ENCODE measurements at regions not wholly inside any gene's neighbourhood (a gene's known extent, or its start where the extent isn't known, plus 50 kb on each side); places are given as distances from the start of the nearest gene placed in this dataset.

DNA sequence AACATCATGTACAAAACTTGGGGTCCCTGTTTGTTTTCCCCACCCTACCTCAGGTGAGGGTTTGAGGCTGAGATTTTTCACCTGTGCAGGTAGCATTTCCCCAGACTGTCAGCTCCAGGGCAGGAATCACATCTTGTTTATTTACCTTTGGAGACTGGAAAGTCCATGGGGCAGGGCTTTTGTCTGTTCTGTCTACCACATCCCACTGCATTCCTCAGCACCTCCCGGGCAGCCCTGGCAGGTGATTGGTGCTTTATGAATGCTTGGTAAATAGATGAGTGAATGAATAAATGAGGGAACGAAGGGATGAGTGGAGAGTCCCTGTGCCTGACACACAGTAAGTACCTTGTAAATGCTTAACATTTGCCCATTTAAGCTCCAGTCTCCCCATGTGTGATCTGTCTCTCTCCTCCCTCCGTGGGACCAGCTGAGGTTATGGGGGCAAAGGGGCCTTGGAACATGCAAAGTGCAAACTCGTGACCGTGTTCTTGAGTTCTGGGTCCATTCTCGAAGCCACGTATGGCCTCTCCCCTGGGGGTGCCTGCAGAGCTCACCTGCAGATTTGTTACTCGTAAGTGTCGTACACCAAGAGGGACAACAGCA is 69.7 kb upstream of the PMEPA1 start:
- no peak overlapping the region for H3K27ac ChIP-seq
- 73 to 81% methylated on average over 9 of the region's 9 CpGs for WGBS, 2 donors
- no peaks in the 10 kb centered on the region for H3K36me3 ChIP-seq
- no peaks in the 10 kb centered on the region for H3K27me3 ChIP-seq
- H3K4me3 ChIP-seq, result no peak overlapping the region
- intact Hi-C loops (cut with DNase I), result no loop called here
- no peaks in the 10 kb centered on the region for H3K9me3 ChIP-seq
- TF ChIP-seq, protein P1, sequence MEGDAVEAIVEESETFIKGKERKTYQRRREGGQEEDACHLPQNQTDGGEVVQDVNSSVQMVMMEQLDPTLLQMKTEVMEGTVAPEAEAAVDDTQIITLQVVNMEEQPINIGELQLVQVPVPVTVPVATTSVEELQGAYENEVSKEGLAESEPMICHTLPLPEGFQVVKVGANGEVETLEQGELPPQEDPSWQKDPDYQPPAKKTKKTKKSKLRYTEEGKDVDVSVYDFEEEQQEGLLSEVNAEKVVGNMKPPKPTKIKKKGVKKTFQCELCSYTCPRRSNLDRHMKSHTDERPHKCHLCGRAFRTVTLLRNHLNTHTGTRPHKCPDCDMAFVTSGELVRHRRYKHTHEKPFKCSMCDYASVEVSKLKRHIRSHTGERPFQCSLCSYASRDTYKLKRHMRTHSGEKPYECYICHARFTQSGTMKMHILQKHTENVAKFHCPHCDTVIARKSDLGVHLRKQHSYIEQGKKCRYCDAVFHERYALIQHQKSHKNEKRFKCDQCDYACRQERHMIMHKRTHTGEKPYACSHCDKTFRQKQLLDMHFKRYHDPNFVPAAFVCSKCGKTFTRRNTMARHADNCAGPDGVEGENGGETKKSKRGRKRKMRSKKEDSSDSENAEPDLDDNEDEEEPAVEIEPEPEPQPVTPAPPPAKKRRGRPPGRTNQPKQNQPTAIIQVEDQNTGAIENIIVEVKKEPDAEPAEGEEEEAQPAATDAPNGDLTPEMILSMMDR (IDR thresholded peaks at IDR 0.05), result no peak
- TF ChIP-seq POLR2AphosphoS5 (IDR thresholded peaks at IDR 0.05), result no peak
- no peak for TF ChIP-seq EP300 (IDR thresholded peaks at IDR 0.05)
- TF ChIP-seq POLR2A (IDR thresholded peaks at IDR 0.05), result no peak
- peak; percentile 33 for DNase-seq
- no peaks in the 10 kb centered on the region for H3K4me1 ChIP-seq

GRCh38 chr20:57777911-57778310 is 68.1 kb upstream of the PMEPA1 start:
- H3K27me3 ChIP-seq, result no peaks in the 10 kb centered on the region
- WGBS, 2 donors, result 89 to 94% methylated on average over 2 of the region's 2 CpGs
- H3K36me3 ChIP-seq, result no peaks in the 10 kb centered on the region
- H3K9me3 ChIP-seq, result no peaks in the 10 kb centered on the region
- H3K4me1 ChIP-seq, result no peaks in the 10 kb centered on the region
- no peak for DNase-seq
- H3K4me3 ChIP-seq, result no peak overlapping the region
- TF ChIP-seq, protein P1 (IDR thresholded peaks at IDR 0.05), result no peak
- TF ChIP-seq POLR2A (IDR thresholded peaks at IDR 0.05) (no peak), EP300 (IDR thresholded peaks at IDR 0.05) (no peak), POLR2AphosphoS5 (IDR thresholded peaks at IDR 0.05) (no peak)
- intact Hi-C loops (cut with DNase I), result no loop called here
- H3K27ac ChIP-seq, result no peak overlapping the region

GRCh38 chr20:57774951-57775350 is 65.1 kb upstream of the PMEPA1 start:
- Histone ChIP-seq H3K27me3 (no peaks in the 10 kb centered on the region), H3K4me3 (no peak overlapping the region), H3K27ac (no peak overlapping the region), H3K36me3 (no peaks in the 10 kb centered on the region), H3K9me3 (no peaks in the 10 kb centered on the region), H3K4me1 (peaks cover 0 to 4% (median 0%) of the 10 kb centered on the region in 4 donors)
- DNase-seq, result peak; percentile 46
- 92 to 95% methylated on average over 5 of the region's 5 CpGs for WGBS, 2 donors
- TF ChIP-seq, protein P1 (IDR thresholded peaks at IDR 0.05), result no peak
- TF ChIP-seq POLR2AphosphoS5 (IDR thresholded peaks at IDR 0.05) (no peak), POLR2A (IDR thresholded peaks at IDR 0.05) (no peak), EP300 (IDR thresholded peaks at IDR 0.05) (no peak)
- intact Hi-C loops (cut with DNase I), result no loop called here

DNA sequence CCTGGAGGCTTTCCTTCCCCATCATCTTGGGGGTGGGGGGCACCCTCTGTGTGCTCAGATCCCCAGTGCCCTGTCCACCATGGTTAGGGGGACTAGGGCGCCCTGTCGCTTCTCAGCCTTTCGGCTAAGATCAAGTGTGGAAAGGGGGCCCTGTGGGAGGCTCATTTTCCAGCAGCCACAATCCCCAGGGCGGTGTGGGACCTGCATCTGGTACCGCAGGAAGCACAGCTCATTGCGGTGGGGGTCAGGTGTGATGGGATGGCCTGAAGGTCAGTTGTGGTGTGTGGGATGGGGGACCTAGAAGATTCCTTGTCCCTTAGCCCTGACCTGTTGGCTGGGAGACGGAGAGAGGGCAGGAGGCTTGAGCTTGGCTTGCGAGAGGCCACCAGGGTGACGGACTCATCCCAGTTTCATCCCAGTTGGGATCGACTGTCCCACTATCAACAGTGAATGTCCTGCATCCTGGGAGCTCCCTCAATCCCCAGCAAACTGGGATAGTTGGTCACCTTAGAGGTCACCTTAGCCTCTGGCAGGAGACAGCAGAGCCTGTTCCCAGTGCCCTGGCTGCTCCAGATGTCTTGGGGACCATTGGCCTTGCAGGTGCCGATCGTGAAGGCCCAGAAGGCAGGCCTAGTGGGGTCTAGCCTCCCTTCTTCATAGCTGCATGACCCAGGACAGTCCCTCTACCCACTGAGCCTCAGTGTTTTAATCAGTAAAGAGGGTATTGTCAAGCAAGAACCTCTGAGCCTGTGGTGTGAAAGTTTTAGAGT is 64.5 kb upstream of the PMEPA1 start:
- Histone ChIP-seq H3K9me3 (no peaks in the 10 kb centered on the region), H3K27ac (no peak overlapping the region), H3K27me3 (no peaks in the 10 kb centered on the region), H3K4me1 (peaks cover 0 to 4% (median 0%) of the 10 kb centered on the region in 4 donors), H3K36me3 (no peaks in the 10 kb centered on the region), H3K4me3 (no peak overlapping the region)
- DNase-seq, result peak; percentile 45
- WGBS, 2 donors, result 90 to 95% methylated on average over 12 of the region's 12 CpGs
- intact Hi-C loops (cut with DNase I), result no loop called here
- TF ChIP-seq, protein P1 (IDR thresholded peaks at IDR 0.05), result no peak
- TF ChIP-seq POLR2AphosphoS5 (IDR thresholded peaks at IDR 0.05) (no peak), EP300 (IDR thresholded peaks at IDR 0.05) (no peak), POLR2A (IDR thresholded peaks at IDR 0.05) (no peak)
